ENCODE measurements at regions not wholly inside any gene's neighbourhood (a gene's known extent, or its start where the extent isn't known, plus 50 kb on each side); places are given as distances from the start of the nearest gene placed in this dataset.
"Not testable (repeated sequence)": the region's sequence is repeated elsewhere in the genome, so short reads cannot be mapped to it uniquely, and the experiment has no call there.

DNA sequence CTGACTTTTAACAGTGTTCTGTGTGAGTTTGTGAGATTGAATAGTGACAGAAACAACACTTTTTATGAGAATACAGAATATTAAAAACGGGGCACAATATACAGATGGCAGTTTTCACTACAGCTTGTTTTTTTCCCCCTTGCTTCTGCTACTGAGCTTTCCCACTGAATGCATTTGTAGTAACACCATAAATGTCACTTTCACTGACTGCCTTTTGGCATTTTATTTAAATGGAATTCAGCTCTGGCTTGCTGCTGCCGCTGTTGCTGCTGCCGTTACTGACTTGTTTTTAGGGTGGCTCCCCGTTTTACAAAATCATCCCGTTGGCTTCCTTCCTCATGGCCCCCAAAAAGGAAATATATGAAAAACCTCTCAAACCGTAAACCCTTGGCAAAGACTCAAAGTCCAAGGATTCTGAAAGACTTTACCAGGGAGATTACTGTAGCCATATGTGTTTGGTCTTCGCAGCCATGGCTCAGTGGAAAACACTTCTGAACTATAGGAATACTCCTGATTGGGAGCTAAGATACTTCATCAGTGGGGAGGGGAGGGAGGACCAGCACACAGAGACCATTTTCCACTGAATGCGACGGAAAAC is 151.0 kb downstream of the NUF2 start:
- no peak for DNase-seq (ENCODE audit: low read depth in 2 of 3, low spot score in 2 of 3)

DNA sequence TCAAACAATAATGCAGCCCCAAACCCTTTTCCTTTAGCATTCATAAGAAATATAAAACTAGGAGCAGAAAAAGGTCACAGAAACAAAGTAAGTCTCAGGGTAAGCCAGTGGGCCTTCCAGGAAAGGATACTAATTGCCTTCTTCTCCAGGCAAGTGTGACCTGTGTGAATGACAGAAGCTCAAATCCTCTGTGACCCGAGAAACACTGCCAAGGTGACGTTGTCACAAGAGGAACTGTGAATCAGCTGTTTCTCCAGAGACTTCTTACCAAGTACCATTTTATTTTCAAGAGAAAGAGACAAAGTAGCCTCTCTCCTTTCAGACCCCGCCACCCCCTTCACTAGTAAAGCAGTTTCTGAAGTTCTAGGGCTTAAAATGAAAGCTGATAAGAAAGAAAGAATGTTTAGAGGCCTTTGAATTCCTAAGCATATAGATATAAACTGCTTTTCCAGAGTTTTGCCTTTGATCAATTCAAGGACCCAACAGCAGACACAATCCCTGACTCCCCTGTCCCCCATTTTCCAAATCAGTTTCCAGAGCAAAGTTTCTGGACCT is 155.6 kb downstream of the NUF2 start:
- no peak for DNase-seq (ENCODE audit: low read depth in 2 of 3, low spot score in 2 of 3)

DNA sequence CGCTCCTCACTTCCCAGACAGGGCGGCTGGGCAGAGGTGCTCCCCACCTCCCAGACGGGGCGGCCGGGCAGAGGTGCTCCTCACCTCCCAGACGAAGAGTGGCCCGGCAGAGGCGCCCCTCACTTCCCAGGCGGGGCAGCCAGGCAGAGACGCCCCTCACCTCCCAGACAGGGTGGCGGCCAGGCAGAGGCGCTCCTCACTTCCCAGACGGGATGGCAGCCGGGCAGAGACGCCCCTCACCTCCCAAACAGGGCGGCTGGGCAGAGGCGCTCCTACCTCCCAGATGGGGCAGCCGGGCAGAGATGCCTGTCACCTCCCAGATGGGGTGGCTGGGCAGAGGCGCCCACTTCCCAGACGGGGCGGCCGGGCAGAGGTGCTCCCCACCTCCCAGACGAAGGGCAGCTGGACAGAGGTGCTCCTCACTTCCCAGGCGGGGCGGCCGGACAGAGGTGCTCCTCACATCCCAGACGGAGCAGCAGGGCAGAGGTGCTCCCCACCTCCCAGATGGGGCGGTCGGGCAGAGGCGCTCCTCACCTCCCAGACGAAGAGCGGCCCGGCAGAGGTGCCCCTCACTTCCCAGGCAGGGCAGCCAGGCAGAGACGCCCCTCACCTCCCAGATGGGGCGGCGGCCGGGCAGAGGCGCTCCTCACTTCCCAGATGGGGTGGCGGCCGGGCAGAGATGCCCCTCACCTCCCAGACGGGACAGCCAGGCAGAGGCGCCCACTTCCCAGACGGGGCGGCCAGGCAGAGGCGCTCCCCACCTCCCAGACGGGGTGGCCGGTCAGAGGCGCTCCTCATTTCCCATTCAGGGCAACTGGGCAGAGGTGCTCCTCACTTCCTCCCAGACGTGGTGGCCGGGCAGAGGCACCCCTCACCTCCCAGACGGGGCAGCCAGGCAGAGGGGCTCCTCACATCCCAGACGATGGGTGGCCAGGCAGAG is 176.9 kb downstream of the NUF2 start:
- not testable (repeated sequence) for DNase-seq (ENCODE audit: low read depth in 2 of 3, low spot score in 2 of 3)

DNA sequence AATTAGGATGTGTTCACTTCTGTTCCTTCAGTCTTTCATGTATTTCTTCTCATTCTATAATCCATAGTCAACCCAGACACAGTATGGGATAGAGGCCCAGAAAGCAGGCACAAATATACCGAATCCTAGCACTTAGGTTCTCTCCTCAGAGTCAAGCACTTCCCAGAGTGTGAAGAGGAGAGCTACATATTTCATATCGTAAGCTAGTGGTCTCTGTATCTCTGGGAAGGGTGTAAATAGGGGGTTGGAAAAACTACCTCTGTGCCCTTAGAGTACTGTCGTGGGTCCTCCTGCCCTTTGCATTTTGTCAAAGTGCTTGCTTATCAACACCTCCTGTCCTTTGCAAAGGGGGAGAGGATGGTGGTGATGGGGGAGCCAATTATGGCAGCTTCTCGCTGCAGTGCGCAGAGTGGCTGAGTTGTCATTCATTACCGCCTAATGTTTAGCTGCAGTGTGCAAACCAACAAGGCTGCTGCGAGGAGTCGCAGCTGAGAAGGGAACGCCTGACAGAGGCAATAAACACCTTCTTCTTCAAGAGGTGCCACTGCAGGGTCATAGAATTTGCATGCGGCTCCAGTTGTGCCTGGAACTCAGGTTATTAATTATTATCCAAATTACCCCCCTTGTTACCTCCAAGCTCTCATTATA is 182.7 kb downstream of the NUF2 start:
- DNase-seq (ENCODE audit: low read depth in 2 of 3, low spot score in 2 of 3), result no peak

DNA sequence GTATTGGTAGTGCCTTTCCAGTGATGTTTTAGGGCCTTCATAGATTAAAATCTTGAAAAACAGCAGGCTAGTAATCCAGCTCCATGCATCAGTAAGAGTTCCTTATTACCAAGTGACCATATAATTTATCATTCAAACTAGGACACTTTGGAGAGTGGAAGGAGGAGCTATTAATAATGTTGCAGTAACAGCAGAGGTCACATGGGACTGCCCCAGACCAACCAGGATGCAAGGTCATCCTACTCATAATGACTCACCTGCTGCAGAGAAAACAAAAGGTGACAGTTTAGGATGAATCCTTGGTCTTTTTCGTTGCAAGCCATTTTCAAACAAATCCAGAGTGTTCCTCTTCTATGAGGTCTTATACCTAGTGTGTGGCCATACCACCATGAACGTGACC is 187.4 kb downstream of the NUF2 start:
- no peak for DNase-seq (ENCODE audit: low read depth in 2 of 3, low spot score in 2 of 3)

DNA sequence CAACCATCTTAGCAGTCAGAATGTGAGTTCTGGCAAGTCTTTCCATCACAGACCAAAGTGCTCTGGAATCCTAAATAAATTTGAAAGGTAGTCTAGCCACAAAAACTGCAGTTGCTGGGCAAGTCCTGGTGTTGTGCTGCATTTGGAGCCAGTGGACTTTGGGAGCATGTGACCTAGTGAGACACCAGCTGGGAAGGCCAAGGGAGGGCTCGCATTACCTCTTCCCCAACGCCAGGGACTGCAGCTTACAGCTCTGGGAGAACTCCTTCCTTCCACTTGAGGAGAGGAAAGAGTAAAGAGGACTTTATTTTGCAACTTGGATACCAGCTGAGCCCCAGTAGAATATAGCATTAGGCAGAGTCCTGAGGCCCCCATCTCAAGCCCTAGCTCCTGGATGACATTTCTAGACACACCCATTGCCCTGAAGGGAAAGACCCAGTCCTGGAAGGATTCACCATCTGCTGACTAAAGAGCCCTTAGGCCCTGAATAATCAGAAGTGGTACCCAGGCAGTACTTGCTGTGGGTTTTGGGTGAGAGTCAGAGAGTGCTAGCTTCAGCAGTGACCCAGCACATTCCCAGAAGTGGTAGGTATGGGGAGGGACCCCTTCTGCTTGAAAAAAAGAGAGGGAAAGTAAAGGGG is 190.7 kb downstream of the NUF2 start:
- DNase-seq (ENCODE audit: low read depth in 2 of 3, low spot score in 2 of 3), result no peak

DNA sequence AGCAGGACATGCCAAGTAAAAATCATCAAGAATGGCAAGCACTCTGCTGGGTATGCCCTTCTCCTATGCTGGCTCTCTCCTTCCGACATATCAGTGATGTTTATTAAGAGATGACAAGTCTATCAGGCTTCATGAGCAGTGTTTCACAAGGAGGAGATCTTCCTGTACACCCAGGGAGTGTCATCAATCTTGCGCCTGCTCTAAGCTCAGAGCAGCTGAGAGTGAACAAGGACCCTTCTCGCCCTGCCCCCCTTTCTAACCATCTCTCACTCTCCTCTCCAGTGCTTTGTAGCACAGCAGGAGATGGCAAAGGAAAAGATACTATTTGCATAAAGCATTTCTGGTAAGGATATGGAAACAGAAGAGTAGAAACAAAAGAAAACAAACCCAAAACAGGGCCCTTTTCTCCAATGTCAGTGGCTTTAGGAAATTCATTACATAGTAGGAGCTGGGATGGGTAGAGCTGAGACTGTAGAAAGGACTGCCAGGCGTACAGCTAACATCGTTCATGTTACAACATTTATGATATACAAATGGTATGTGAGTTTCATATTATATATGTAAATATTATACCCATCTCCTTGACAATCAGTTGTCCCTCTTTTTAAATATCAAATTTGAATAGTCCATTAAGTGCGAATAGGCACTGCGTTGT is 201.7 kb downstream of the NUF2 start:
- no peak for DNase-seq (ENCODE audit: low read depth in 2 of 3, low spot score in 2 of 3)

DNA sequence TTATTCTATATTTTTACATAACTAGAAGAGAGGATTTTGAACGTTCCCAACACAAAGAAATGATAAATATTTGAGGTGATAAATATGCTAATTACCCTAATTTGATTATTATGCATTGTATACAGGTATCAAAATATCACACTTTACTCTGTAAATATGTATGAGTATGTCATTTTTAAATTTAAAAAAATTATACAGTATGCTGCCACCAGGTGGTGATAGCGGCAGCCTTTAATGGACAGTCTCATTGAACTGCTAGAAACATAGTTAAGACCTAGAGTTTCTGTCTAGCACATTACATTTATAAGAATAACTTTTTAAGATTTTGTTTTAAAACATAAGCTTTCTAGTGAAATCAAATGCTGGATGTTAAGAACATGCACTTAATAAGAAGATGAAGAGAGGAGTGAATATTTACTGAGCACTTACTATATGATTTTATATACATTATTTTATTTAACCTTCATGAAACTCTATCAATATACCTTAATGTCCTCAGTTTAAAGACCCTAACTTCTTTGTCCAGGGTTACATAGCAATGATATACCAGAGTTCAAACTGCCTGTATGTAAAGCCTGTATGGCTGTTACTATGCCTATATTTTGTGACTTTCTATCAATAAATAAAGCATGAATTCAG is 207.1 kb downstream of the NUF2 start:
- no peak for DNase-seq (ENCODE audit: low read depth in 2 of 3, low spot score in 2 of 3)

DNA sequence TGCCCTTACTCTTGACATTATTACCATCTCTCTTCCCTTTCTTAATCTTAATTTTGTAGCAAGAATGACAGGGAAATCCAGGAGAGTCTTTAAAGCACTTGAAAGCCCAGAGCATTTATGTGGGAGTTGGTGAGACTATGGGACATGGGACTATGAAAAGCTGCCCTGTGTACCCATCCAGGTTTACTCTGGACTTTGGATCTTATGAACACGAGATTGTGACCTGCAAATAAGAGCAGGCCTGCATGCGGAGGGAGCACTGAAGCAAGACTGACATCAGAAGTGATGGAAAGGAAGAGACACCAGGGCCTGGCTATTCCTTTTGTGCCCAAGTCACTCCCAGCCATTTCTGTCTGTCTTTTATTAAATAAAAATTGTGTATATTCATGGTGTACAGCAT is 209.6 kb downstream of the NUF2 start:
- no peak for DNase-seq (ENCODE audit: low read depth in 2 of 3, low spot score in 2 of 3)

DNA sequence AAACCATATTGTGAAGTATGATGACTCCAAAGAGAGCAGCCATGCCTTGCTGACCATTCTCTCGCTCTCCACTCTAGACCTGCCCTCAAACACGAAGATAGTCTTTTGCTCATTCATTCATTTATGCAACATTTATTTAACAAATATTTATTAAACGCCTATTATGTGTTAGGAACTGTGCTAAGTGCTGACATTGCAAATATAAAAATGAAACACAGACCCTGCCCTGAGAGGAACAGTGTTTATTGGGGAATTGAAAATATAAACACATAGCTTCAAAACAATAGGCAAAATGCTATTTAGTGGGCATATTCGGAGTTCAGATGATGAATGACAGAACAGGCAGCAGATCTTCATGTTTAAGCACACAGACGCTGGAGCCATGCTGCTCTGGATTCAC is 213.6 kb downstream of the NUF2 start:
- DNase-seq (ENCODE audit: low read depth in 2 of 3, low spot score in 2 of 3), result no peak

DNA sequence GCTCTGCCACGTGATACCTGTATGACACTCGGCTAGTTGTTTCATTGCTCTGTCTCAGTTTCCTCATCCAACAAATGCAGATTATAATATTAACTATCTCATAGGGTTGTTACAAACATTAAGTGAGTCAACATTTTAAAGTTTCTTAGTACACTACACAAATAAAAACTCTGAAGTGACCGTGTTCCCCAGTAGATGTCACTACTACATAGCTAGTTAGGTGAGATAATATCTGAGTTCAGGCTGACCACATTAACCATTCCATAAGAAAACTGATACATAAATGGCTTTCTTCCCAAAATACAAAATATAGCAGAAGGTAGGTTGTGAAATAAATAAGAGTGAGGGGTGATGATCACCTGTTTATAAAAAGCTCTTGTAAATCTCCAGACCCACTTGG is 214.1 kb downstream of the NUF2 start:
- no peak for DNase-seq (ENCODE audit: low read depth in 2 of 3, low spot score in 2 of 3)

DNA sequence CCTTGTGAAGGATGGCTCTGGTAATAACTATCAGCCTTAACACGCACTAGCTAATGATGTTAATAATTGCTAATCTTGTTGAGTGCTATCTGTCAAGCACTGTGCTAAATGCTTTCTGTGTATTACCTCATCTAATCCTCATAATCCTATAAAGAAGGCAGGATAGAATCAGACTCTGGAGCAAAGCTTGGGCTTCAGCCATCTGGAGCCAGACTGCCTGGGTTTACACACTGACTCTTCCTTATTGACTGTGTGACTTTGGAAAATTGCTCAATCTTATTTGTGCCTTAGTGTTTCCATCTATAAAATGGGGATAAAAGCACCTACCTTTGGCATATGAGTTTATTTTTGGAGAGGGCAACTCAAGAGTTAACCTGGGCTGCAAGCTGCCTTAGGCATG is 216.1 kb downstream of the NUF2 start:
- no peak for DNase-seq (ENCODE audit: low read depth in 2 of 3, low spot score in 2 of 3)

DNA sequence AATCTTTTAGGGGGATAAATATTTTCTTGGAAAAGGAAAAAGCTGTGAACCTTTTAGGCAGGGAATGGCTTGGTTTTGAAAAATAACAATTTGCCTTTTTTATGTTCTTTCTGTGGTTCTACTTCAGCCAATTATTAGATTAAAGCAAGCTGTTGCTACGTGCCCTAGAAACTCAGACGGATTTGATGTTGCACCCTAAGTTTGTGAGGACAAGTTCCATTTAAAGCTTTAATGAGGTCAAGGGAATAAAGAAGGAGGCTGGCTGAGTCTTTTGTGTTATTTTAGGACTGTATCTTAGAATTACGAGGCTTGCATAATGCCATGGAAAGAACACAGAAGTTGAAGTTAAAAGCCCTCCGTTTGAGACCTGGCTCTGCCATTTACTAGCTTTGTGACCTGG is 216.9 kb downstream of the NUF2 start:
- DNase-seq (ENCODE audit: low read depth in 2 of 3, low spot score in 2 of 3), result no peak

DNA sequence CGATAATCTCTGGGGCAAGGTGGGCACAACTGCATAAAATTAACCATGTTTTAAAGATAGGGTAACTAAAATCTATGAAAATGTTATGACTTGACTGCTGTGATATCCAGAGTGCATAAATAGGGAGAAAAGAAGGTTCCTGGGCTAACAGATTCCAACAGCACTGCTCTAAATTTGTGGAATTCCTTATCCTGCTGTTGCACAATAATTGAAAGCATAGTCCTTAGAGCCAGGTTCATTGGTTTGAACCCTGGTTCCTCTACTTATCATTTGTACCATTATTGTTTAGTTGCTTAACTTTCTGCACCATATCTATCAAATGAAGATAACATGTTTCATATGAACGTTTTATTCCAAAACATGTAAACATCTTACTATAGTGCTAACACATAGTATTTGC is 219.0 kb downstream of the NUF2 start:
- DNase-seq (ENCODE audit: low read depth in 2 of 3, low spot score in 2 of 3), result no peak

DNA sequence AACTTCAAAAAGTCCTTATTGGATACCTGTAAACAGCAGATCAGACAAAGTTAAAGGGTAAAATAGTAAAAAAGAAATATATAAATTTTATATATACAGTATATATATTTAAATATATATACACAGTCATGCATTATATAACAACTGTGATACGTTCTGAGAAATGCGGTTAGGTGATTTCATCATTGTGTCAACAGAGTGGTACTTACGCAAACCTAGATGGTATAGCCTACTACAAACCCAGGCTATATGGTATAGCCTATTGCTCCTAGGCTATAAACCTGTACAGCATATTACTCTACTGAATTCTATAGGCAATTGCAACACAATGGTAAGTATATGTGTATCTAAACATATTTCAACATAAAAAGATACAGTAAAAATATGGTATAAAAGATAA is 222.7 kb downstream of the NUF2 start:
- DNase-seq (ENCODE audit: low read depth in 2 of 3, low spot score in 2 of 3), result no peak

DNA sequence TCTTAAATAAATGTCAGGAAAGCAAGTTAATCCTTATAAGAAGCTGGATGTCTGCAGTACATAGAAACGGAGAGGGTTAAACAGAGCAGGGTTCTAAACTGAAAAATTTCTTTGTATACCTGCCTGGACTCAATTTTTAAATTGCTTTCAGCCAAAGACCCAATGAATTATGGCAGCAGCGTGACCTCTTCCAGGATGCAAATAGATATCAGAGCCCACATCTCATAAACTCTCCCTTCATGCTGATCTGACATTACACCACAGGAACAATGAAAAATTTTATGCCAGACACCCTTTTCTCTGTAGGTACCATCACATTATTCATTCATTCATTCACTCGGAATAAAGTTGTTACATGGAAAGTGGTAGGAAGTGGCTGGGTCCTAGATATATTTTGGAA is 236.4 kb downstream of the NUF2 start:
- no peak for DNase-seq (ENCODE audit: low read depth in 2 of 3, low spot score in 2 of 3)

DNA sequence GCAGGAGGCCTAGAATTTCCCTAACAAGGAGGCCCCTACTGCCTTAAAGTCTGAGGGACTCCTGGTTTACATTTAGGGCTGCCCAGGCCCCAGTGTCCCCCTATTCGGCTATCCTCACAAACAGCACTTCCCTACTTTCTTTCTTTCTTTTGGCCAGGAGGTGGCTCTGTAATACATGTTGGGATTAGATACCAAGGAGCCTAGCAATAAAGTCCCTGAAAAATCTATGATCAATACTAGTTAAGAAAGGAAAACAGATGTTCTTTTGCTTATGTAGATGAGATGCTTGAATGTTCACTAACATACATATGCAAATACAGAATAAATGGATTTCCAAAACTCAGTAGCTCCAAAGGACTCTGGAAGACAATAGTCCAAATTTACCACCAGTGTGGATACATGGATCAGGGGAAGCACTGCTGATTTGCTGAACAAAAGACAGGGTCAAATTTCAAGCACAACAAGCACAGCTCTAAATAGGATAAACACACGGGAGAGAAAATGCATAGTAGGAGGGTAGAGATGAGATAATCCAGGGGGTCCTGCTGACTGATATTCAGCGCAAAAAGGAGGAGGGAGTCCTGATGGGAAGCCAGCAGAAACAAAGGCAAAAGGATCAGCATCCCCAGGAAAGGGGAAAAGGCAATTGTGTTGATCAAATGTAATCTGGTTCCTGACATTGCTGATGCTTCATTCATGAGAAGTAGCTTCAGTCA is 240.0 kb downstream of the NUF2 start:
- no peak for DNase-seq (ENCODE audit: low read depth in 2 of 3, low spot score in 2 of 3)

DNA sequence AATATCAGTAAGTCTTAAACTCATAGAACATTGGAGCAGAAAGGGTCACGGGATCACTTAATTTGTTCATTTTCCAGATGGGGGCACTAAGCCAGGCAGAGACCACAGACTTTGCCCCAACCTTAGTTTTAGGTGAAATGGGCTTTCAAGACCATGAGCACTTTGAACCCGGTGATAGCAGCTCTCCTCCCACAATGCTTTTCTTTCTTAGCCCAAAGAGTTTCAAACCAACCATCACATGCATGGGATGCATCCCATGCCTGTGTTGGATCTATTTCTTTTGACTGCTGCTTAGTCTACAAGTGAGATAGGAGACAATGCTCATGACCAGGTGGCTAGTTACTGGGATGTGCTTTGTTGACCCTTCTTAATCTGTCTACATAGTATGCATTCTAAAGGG is 240.6 kb downstream of the NUF2 start:
- no peak for DNase-seq (ENCODE audit: low read depth in 2 of 3, low spot score in 2 of 3)

DNA sequence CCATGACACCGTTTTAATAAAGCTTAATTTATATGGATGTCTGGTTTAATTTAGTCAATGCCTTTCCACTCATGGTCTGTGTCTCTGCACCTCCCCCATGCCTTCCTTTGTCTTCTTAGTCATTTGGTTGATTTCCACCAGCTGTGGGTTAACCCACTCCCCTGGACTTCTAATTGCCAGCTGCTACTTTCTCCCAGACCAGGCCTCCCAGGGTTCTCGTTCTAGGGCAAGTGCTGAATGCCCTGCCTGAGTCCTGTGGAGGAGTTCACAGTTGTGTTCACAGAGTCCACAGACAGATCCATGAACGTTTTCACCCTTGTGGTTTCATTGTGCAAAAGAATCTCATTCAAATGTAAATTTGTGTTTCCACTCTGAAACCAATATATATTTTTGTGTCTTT is 243.4 kb downstream of the NUF2 start:
- DNase-seq (ENCODE audit: low read depth in 2 of 3, low spot score in 2 of 3), result no peak

DNA sequence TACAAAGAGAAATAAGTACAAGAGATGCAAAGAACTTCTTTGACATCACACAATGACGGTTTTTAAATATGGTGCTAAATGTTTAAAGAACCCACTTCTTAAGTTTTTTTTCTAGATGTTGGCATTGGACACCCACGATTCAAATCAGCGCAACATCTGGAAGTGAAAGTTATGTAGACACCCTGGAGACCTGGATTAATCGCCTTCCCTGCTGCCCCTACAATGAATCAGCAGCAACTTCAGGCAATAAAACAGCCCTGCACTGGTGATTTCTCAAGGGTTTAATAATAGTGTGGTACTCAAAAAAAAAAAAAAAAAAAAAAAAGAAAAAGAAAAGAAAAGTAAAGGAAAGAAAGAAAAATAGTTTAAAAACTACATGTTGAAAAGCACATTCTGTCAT is 248.3 kb downstream of the NUF2 start:
- no peak for DNase-seq (ENCODE audit: low read depth in 2 of 3, low spot score in 2 of 3)
